ENCODE measurements at regions not wholly inside any gene's neighbourhood (a gene's known extent, or its start where the extent isn't known, plus 50 kb on each side); places are given as distances from the start of the nearest gene placed in this dataset.

DNA sequence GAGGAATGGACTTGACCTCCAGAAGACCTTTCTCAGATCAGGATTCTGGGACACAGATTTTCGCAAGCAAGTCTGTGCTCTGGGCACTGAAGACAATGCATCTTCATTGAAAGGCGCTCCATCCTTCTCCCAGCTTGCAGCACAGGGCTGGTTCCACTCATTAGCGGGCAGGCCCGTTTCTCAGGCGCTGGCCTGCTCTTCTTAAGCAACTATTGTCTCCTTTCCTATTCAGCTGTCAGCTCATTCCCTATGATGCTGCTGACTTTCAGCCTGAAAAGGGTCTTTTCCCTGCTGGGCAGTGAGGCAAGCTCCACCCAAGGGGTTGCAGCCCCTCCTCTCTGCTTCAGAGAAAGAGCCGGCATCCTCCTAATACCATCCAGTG, 91.9 kb upstream of the PLXNA2 start:
- no peaks in the 10 kb centered on the region for H3K36me3 Mint-ChIP-seq (ENCODE audit: low read depth)
- no peak overlapping the region for H3K27ac Mint-ChIP-seq
- no peak for DNase-seq
- no peaks in the 10 kb centered on the region for H3K4me1 Mint-ChIP-seq (ENCODE audit: low read depth)
- TF ChIP-seq CTCF (IDR thresholded peaks at IDR 0.05) = no peak
- no peaks in the 10 kb centered on the region for H3K9me3 Mint-ChIP-seq
- H3K4me3 Mint-ChIP-seq = no peak overlapping the region
- peaks cover 9% of the 10 kb centered on the region for H3K27me3 Mint-ChIP-seq (ENCODE audit: insufficient read depth)

- Mint-ChIP-seq H3K27ac (no peak overlapping the region), H3K27me3 (ENCODE audit: insufficient read depth) (peaks cover 4% of the 10 kb centered on the region), H3K4me1 (ENCODE audit: low read depth) (no peaks in the 10 kb centered on the region), H3K36me3 (ENCODE audit: low read depth) (no peaks in the 10 kb centered on the region), H3K9me3 (no peaks in the 10 kb centered on the region), H3K4me3 (no peak overlapping the region)
- DNase-seq = no peak
- no peak for TF ChIP-seq CTCF (IDR thresholded peaks at IDR 0.05)
Measured at GRCh38 chr1:208339911-208340310, 95.7 kb upstream of the PLXNA2 start.

GRCh38 chr1:208343226-208343625, 99.0 kb upstream of the PLXNA2 start:
- Mint-ChIP-seq H3K9me3 (no peaks in the 10 kb centered on the region), H3K4me1 (ENCODE audit: low read depth) (no peaks in the 10 kb centered on the region), H3K27me3 (ENCODE audit: insufficient read depth) (peaks cover 2% of the 10 kb centered on the region; the same call in 1 of the 2 replicates), H3K27ac (no peak overlapping the region), H3K4me3 (no peak overlapping the region), H3K36me3 (ENCODE audit: low read depth) (no peaks in the 10 kb centered on the region)
- TF ChIP-seq CTCF (IDR thresholded peaks at IDR 0.05) = no peak
- no peak for DNase-seq

GRCh38 chr1:208344202-208344857, 100.1 kb upstream of the PLXNA2 start:
- no peaks in the 10 kb centered on the region for H3K36me3 Mint-ChIP-seq (ENCODE audit: low read depth)
- no peak overlapping the region for H3K27ac Mint-ChIP-seq
- no peak for TF ChIP-seq CTCF (IDR thresholded peaks at IDR 0.05)
- no peaks in the 10 kb centered on the region; the same call in 1 of the 2 replicates for H3K27me3 Mint-ChIP-seq (ENCODE audit: insufficient read depth)
- no peak for DNase-seq
- H3K9me3 Mint-ChIP-seq = no peaks in the 10 kb centered on the region
- no peak overlapping the region for H3K4me3 Mint-ChIP-seq
- no peaks in the 10 kb centered on the region for H3K4me1 Mint-ChIP-seq (ENCODE audit: low read depth)

DNA sequence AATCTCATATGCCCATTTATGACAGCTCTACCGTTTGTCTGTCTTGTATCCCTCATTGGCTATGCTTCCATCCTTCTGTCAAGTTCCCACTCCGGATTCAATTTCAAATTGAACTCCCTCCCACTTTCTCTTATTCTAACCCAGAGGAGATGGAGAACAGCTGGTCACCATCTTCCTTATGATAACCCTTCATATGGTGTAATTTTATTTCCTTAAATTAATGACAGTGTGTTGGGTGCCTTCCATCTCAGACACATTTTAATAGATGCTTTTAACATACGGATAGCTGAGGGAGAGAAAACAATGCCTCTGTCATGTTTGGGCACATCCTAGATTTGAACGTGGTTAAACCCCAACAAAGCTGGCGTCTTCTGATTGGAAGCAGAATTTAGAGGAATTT, 103.0 kb upstream of the PLXNA2 start:
- no peak for DNase-seq
- Mint-ChIP-seq H3K27ac (no peak overlapping the region), H3K9me3 (no peaks in the 10 kb centered on the region), H3K4me3 (no peak overlapping the region), H3K36me3 (ENCODE audit: low read depth) (no peaks in the 10 kb centered on the region), H3K27me3 (ENCODE audit: insufficient read depth) (no peaks in the 10 kb centered on the region; the same call in 1 of the 2 replicates), H3K4me1 (ENCODE audit: low read depth) (no peaks in the 10 kb centered on the region)
- no peak for TF ChIP-seq CTCF (IDR thresholded peaks at IDR 0.05)

All from HFFc6 (cell line).